Esophagus muscularis mucosa (tissue), 4 donors: ENCODE measurements at regions not wholly inside any gene's neighbourhood (a gene's known extent, or its start where the extent isn't known, plus 50 kb on each side); places are given as distances from the start of the nearest gene placed in this dataset.

Source experiments
- DNase-seq: peaks from one replicate; pipeline ENCODE4 v3.0.0-alpha.2; 2017; ENCODE audit errors: extremely low spot score
- H3K27ac ChIP-seq, 4 donors: fragments of 200-600 bp; sonication (generic); replicated peaks in 1 of 4; 1 replicate in 3 of 4; 2 replicates in 1 of 4; pipeline ENCODE4 v1.5.1; 2016 to 2019; ENCODE audit warnings: mild to moderate bottlenecking in 1 of 4
- H3K27me3 ChIP-seq, 4 donors: fragments of 200-600 bp; sonication (generic); one replicate each; pipeline versions ENCODE4 v1.5.1 to v1.6.0; 2016 to 2019
- H3K36me3 ChIP-seq, 4 donors: fragments of 200-600 bp; sonication (generic); one replicate each; pipeline ENCODE4 v1.5.1; 2016 to 2019
- H3K4me1 ChIP-seq, 4 donors: fragments of 200-600 bp; sonication (generic); one replicate each; pipeline ENCODE4 v1.5.1; 2016 to 2019
- H3K4me3 ChIP-seq, 4 donors: fragments of 200-600 bp; sonication (generic); 1 replicate in 2 of 4; 2 replicates in 2 of 4; pipeline ENCODE4 v1.5.1; 2016 to 2019; ENCODE audit warnings: mild to moderate bottlenecking in 4 of 4, moderate library complexity in 1 of 4
- H3K9me3 ChIP-seq, 4 donors: fragments of 200-600 bp; sonication (generic); 1 replicate in 3 of 4; 2 replicates in 1 of 4; pipeline ENCODE4 v1.5.1; 2016 to 2019
- CTCF ChIP-seq, 3 experiments: fragments of 200-600 bp in 2 of 3; fragments of 450-650 bp in 1 of 3; sonication (generic) in 2 of 3; IDR thresholded peaks; one replicate each; pipeline ENCODE4 v1.5.1; 2017 to 2019; ENCODE audit warnings: antibody characterized with exemption in 3 of 3, mild to moderate bottlenecking in 2 of 3, moderate library complexity in 1 of 3
- EP300 ChIP-seq: sonication (generic); formaldehyde crosslinking; IDR thresholded peaks from one replicate; pipeline ENCODE4 v1.6.1; 2017; ENCODE audit warnings: antibody characterized with exemption
- POLR2A ChIP-seq: fragments of 450-650 bp; IDR thresholded peaks from one replicate; pipeline ENCODE4 v1.6.1; 2017; ENCODE audit warnings: antibody characterized with exemption, moderate library complexity, mild to moderate bottlenecking, low read depth
- POLR2AphosphoS5 ChIP-seq, 2 donors: sonication (generic); formaldehyde crosslinking; IDR thresholded peaks; one replicate each; pipeline ENCODE4 v1.6.1; 2017; ENCODE audit warnings: antibody characterized with exemption in 2 of 2
- WGBS: methylation state at CpG from one replicate; pipeline ENCODE4 v1.1.5; 2018; 5-methylcytosine and 5-hydroxymethylcytosine counted together
- intact Hi-C: fragments of 100-400 bp; cut with DNase I; formaldehyde crosslinking; loops from one replicate; pipeline ENCODE4 v1.15.1; 2023

GRCh38 chr4:162681212-162681611 lies 485.5 kb downstream of the NAF1 start:
- Histone ChIP-seq H3K36me3 (no peaks in the 10 kb centered on the region), H3K4me1 (no peaks in the 10 kb centered on the region), H3K4me3 (no peak overlapping the region), H3K9me3 (peaks cover 0 to 8% (median 6%) of the 10 kb centered on the region in 4 donors), H3K27ac (no peak overlapping the region), H3K27me3 (no peaks in the 10 kb centered on the region)
- 28% methylated on average over 2 of the region's 2 CpGs for WGBS
- intact Hi-C loops, result no loop called here
- no peak for TF ChIP-seq EP300
- TF ChIP-seq CTCF (IDR thresholded peaks at IDR 0.05), result no peak
- TF ChIP-seq POLR2A, result no peak
- TF ChIP-seq POLR2AphosphoS5 (IDR thresholded peaks at IDR 0.05), result no peak
- DNase-seq, result no peak

GRCh38 chr4:162675661-162676060 lies 491.0 kb downstream of the NAF1 start:
- no peaks in the 10 kb centered on the region for H3K27me3 ChIP-seq
- DNase-seq, result no peak
- no peaks in the 10 kb centered on the region for H3K4me1 ChIP-seq
- intact Hi-C loops, result no loop called here
- peaks cover 0 to 8% (median 6%) of the 10 kb centered on the region in 4 donors for H3K9me3 ChIP-seq
- no peak overlapping the region for H3K27ac ChIP-seq
- H3K36me3 ChIP-seq, result no peaks in the 10 kb centered on the region
- 85% methylated on average over 2 of the region's 2 CpGs for WGBS
- no peak overlapping the region for H3K4me3 ChIP-seq
- no peak for TF ChIP-seq CTCF (IDR thresholded peaks at IDR 0.05)
- TF ChIP-seq POLR2A, result no peak
- TF ChIP-seq EP300, result no peak
- TF ChIP-seq POLR2AphosphoS5 (IDR thresholded peaks at IDR 0.05), result no peak

GRCh38 chr4:162661913-162662312 lies 498.1 kb upstream of the FSTL5 start:
- Histone ChIP-seq H3K4me1 (no peaks in the 10 kb centered on the region), H3K9me3 (no peaks in the 10 kb centered on the region), H3K36me3 (no peaks in the 10 kb centered on the region), H3K4me3 (no peak overlapping the region), H3K27ac (no peak overlapping the region), H3K27me3 (no peaks in the 10 kb centered on the region)
- TF ChIP-seq POLR2A (no peak), CTCF (IDR thresholded peaks at IDR 0.05) (no peak), EP300 (no peak), POLR2AphosphoS5 (IDR thresholded peaks at IDR 0.05) (no peak)
- intact Hi-C loops, result no loop called here
- 100% methylated on average over 1 of the region's 1 CpG for WGBS
- no peak for DNase-seq

GRCh38 chr4:162659716-162660115 lies 495.9 kb upstream of the FSTL5 start:
- 93% methylated on average over 1 of the region's 1 CpG for WGBS
- no peaks in the 10 kb centered on the region for H3K9me3 ChIP-seq
- no peaks in the 10 kb centered on the region for H3K27me3 ChIP-seq
- H3K4me1 ChIP-seq, result no peaks in the 10 kb centered on the region
- no peak overlapping the region for H3K27ac ChIP-seq
- no peak for DNase-seq
- intact Hi-C loops, result no loop called here
- no peak overlapping the region for H3K4me3 ChIP-seq
- no peaks in the 10 kb centered on the region for H3K36me3 ChIP-seq
- TF ChIP-seq CTCF (IDR thresholded peaks at IDR 0.05), result no peak
- no peak for TF ChIP-seq POLR2AphosphoS5 (IDR thresholded peaks at IDR 0.05)
- TF ChIP-seq EP300, result no peak
- TF ChIP-seq POLR2A, result no peak

GRCh38 chr4:162657966-162658365 lies 494.2 kb upstream of the FSTL5 start:
- TF ChIP-seq POLR2AphosphoS5 (IDR thresholded peaks at IDR 0.05), result no peak
- TF ChIP-seq CTCF (IDR thresholded peaks at IDR 0.05), result no peak
- no peak for TF ChIP-seq POLR2A
- TF ChIP-seq EP300, result no peak
- 100% methylated on average over 1 of the region's 1 CpG for WGBS
- H3K9me3 ChIP-seq, result no peaks in the 10 kb centered on the region
- H3K27me3 ChIP-seq, result no peaks in the 10 kb centered on the region
- no peak overlapping the region for H3K27ac ChIP-seq
- H3K36me3 ChIP-seq, result no peaks in the 10 kb centered on the region
- intact Hi-C loops, result no loop called here
- H3K4me3 ChIP-seq, result no peak overlapping the region
- H3K4me1 ChIP-seq, result no peaks in the 10 kb centered on the region
- DNase-seq, result no peak
